Heart left ventricle (tissue), 16 donors: ENCODE measurements at regions not wholly inside any gene's neighbourhood (a gene's known extent, or its start where the extent isn't known, plus 50 kb on each side); places are given as distances from the start of the nearest gene placed in this dataset.

Experiments used
- ATAC-seq, 4 donors: fragments of 200-7000 bp; cut with Tn5 transposase; one replicate each; pipeline ENCODE4 v1.9.1; 2020 to 2022; ENCODE audit warnings: moderate library complexity in 4 of 4, mild to moderate bottlenecking in 3 of 4, moderate number of reproducible peaks in 1 of 4
- DNase-seq, 5 donors: peaks; one replicate each; pipeline ENCODE4 v3.0.0-alpha.2; 2020
- H3K27ac ChIP-seq, 12 donors: fragments of 200-600 bp; sonication (generic) in 4 of 12; one replicate each; pipeline versions ENCODE4 v1.5.0 to v1.8.0; 2016 to 2022; ENCODE audit warnings: mild to moderate bottlenecking in 2 of 12
- H3K27me3 ChIP-seq, 9 donors: fragments of 200-600 bp; sonication (generic) in 2 of 9; one replicate each; pipeline versions ENCODE4 v1.5.1 to v1.8.0; 2016 to 2022; ENCODE audit warnings: mild to moderate bottlenecking in 3 of 9
- H3K36me3 ChIP-seq, 9 donors: fragments of 200-600 bp; sonication (generic) in 2 of 9; one replicate each; pipeline versions ENCODE4 v1.5.0 to v1.8.0; 2018 to 2022; ENCODE audit warnings: mild to moderate bottlenecking in 2 of 9
- H3K4me1 ChIP-seq, 12 donors: fragments of 200-600 bp; sonication (generic) in 4 of 12; one replicate each; pipeline versions ENCODE4 v1.5.0 to v1.8.0; 2016 to 2022; ENCODE audit warnings: mild to moderate bottlenecking in 3 of 12
- H3K4me3 ChIP-seq, 12 donors: fragments of 200-600 bp; sonication (generic) in 4 of 12; one replicate each; pipeline versions ENCODE4 v1.5.0 to v1.8.0; 2017 to 2022; ENCODE audit warnings: mild to moderate bottlenecking in 9 of 12, moderate library complexity in 4 of 12
- H3K9me3 ChIP-seq, 12 donors: fragments of 200-600 bp; sonication (generic) in 4 of 12; one replicate each; pipeline versions ENCODE4 v1.5.0 to v1.8.0; 2016 to 2022; ENCODE audit warnings: mild to moderate bottlenecking in 1 of 12
- CTCF ChIP-seq, 12 donors: fragments of 200-600 bp; sonication (generic) in 4 of 12; IDR thresholded peaks; one replicate each; pipeline versions ENCODE4 v1.5.0 to v1.8.0; 2018 to 2022; ENCODE audit warnings: antibody characterized with exemption in 12 of 12, mild to moderate bottlenecking in 5 of 12
- POLR2A ChIP-seq, 2 donors: fragments of 450-650 bp; IDR thresholded peaks; one replicate each; pipeline ENCODE4 v1.6.1; 2017; ENCODE audit warnings: antibody characterized with exemption in 2 of 2, mild to moderate bottlenecking in 2 of 2, moderate library complexity in 2 of 2
- WGBS, 4 donors: extraction: QIAGEN DNeasy Blood & Tissue Kit in 2 of 4; methylation state at CpG; one replicate each; pipeline versions ENCODE4 v1.1.5 to v1.1.7; 2013 to 2018; 5-methylcytosine and 5-hydroxymethylcytosine counted together
- intact Hi-C, 10 donors: fragments of 100-400 bp; cut with DNase I; formaldehyde crosslinking; loops; one replicate each; pipeline versions ENCODE4 v1.11.1 to v1.14.2; 2022
- donor health status: ischemic (EF 13 %, LVEDD 7.1; RV severe dilation, severe dysfunction).
- donor health status: healthy with polysubstance abuse.
- donor health status: DM: no; HTN: yes; CAD: no.
- donor health status: DM: no; HTN: no; CAD: no.
- donor health status: ischemic (EF 25% LVEDD 6.9; RV normal size, moderate dysfunction).
- donor health status: ischemic (EF 25% LVEDD 5.7; RV mildly dilated, moderate dysfunction).
- donor health status: healthy.
- donor health status: DM: yes; HTN: yes; CAD: no.
- donor health status: ischemic (EF 35%, LVEDD 5.7; RV mildly dilated, moderate dysfunction).
- donor health status: nonischemic (EF 11% LVEDD 7.7; RV severe dilation, severe dysfunction).
- donor health status: DM: yes; HTN: yes; CAD: no.
- donor health status: PGD.
- donor health status: ischemic (EF 29% LVEDD 5.4; RV normal size, mild dysfunction).
- donor health status: nonischemic (EF 23%, LVEDD 6.1; RV moderate dilation, normal function).

- H3K36me3 ChIP-seq: no peaks in the 10 kb centered on the region
- no peak for TF ChIP-seq POLR2A (IDR thresholded peaks at IDR 0.05)
- TF ChIP-seq CTCF (IDR thresholded peaks at IDR 0.05): no peak
- no peaks in the 10 kb centered on the region for H3K9me3 ChIP-seq
- ATAC-seq (no peak), DNase-seq (no peak)
- H3K4me1 ChIP-seq: no peaks in the 10 kb centered on the region
- no peaks in the 10 kb centered on the region for H3K27me3 ChIP-seq
- intact Hi-C loops: no loop called here
- 72 to 76% (median 73%) methylated on average over 3 of the region's 3 CpGs for WGBS, 4 donors
- no peak overlapping the region for H3K27ac ChIP-seq
- H3K4me3 ChIP-seq: no peak overlapping the region
Measured at GRCh38 chr2:66948234-66948633, 448.9 kb upstream of the ETAA1 start.

- intact Hi-C loops: no loop called here
- Histone ChIP-seq H3K36me3 (no peaks in the 10 kb centered on the region), H3K27ac (no peak overlapping the region), H3K9me3 (no peaks in the 10 kb centered on the region), H3K4me3 (no peak overlapping the region), H3K4me1 (no peaks in the 10 kb centered on the region), H3K27me3 (peaks cover 0 to 3% (median 0%) of the 10 kb centered on the region in 9 donors)
- TF ChIP-seq CTCF (IDR thresholded peaks at IDR 0.05) (no peak), POLR2A (IDR thresholded peaks at IDR 0.05) (no peak)
- 71 to 78% (median 75%) methylated on average over 3 of the region's 3 CpGs for WGBS, 4 donors
- no peak for DNase-seq
- ATAC-seq: no peak
Measured at GRCh38 chr2:66957198-66957597, 439.9 kb upstream of the ETAA1 start.

GRCh38 chr2:66957677-66958076, 439.5 kb upstream of the ETAA1 start:
- 77 to 79% (median 77%) methylated on average over 4 of the region's 4 CpGs for WGBS, 4 donors
- ATAC-seq (no peak), DNase-seq (no peak)
- Histone ChIP-seq H3K27ac (no peak overlapping the region), H3K4me3 (no peak overlapping the region), H3K27me3 (peaks cover 0 to 3% (median 0%) of the 10 kb centered on the region in 9 donors), H3K36me3 (no peaks in the 10 kb centered on the region), H3K4me1 (no peaks in the 10 kb centered on the region), H3K9me3 (no peaks in the 10 kb centered on the region)
- intact Hi-C loops: no loop called here
- no peak for TF ChIP-seq CTCF (IDR thresholded peaks at IDR 0.05)
- TF ChIP-seq POLR2A (IDR thresholded peaks at IDR 0.05): no peak

- Histone ChIP-seq H3K36me3 (no peaks in the 10 kb centered on the region), H3K9me3 (no peaks in the 10 kb centered on the region), H3K4me3 (no peak overlapping the region), H3K27ac (peak overlapping the region in 1 of 12 donors; percentile 9), H3K4me1 (no peaks in the 10 kb centered on the region), H3K27me3 (no peaks in the 10 kb centered on the region)
- intact Hi-C loops: no loop called here
- 35 to 58% (median 49%) methylated on average over 7 of the region's 7 CpGs for WGBS, 4 donors
- DNase-seq (peak in 4 of 5 donors; percentile 14 to 60 (median 26)), ATAC-seq (peak in 1 of 4 donors; percentile 33)
- TF ChIP-seq CTCF (IDR thresholded peaks at IDR 0.05): no peak
- TF ChIP-seq POLR2A (IDR thresholded peaks at IDR 0.05): no peak
Measured at GRCh38 chr2:66960161-66960560, 437.0 kb upstream of the ETAA1 start.
